ENCODE measurements at regions not wholly inside any gene's neighbourhood (a gene's known extent, or its start where the extent isn't known, plus 50 kb on each side); places are given as distances from the start of the nearest gene placed in this dataset.
A peak's percentile ranks its signal among the peaks of the same experiment; 100 is the strongest.

DNA sequence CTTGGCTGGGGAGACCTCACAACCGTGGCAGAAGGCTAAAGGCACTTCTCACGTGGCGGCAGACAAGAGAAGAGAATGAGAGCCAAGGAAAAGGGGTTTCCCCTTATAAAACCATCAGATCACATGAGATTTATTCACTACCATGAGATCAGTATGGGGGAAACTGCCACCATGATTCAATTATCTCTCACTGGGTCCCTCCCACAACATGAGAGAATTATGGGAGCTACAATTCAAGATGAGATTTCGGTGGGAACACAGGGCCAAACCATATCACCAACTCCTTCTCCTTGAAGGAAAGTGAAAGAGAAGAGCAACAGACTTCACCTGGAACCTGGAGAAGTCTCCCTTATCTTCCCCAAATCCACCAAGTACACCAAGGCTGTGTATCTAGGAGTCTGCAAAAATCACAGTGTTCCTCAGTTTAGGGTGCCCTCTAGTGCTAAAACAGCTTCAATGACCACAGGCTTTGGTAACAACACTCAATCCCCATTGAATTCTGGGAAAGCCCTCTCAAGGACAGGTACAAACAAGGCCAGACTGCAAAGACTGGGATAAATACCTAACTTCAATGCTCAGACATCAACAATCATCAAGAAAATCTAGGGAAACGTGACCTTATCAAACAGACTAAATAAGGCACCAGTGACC is 148.8 kb upstream of the SRD5A2 start:
- peak overlapping the region; percentile 56; the same call in 1 of the 2 replicates for H2AFZ ChIP-seq
- Mint-ChIP-seq H3K4me1 (no peaks in the 10 kb centered on the region), H3K4me3 (no peak overlapping the region), H3K36me3 (ENCODE audit: low read depth) (no peaks in the 10 kb centered on the region; the same call in 2 of the 3 replicates), H3K9me3 (peaks cover 14% of the 10 kb centered on the region; the same call in 2 of the 3 replicates), H3K27ac (no peak overlapping the region), H3K27me3 (ENCODE audit: insufficient read depth, low read depth, poor library complexity) (peaks cover 6% of the 10 kb centered on the region)
- no peak overlapping the region for H3K4me2 ChIP-seq
- no peaks in the 10 kb centered on the region for H3K9me2 ChIP-seq (ENCODE audit: insufficient read depth)
- no peak overlapping the region for H3K4me3 ChIP-seq
- H3K36me3 ChIP-seq (ENCODE audit: insufficient read depth) = no peaks in the 10 kb centered on the region
- H4K20me1 ChIP-seq (replicated peaks; ENCODE audit: insufficient read depth) = no peaks in the 10 kb centered on the region
- H3K79me2 ChIP-seq (replicated peaks; ENCODE audit: insufficient read depth) = no peaks in the 10 kb centered on the region
- H3F3A ChIP-seq (replicated peaks; ENCODE audit: low read depth) = no peaks in the 10 kb centered on the region
- ATAC-seq (peak; percentile 95), DNase-seq (ENCODE audit: low spot score) (peak; percentile 80)
- H3K27me3 ChIP-seq (ENCODE audit: insufficient read depth) = no peaks in the 10 kb centered on the region
- H3K4me1 ChIP-seq (ENCODE audit: insufficient read depth) = no peaks in the 10 kb centered on the region
- TF ChIP-seq, protein P1, sequence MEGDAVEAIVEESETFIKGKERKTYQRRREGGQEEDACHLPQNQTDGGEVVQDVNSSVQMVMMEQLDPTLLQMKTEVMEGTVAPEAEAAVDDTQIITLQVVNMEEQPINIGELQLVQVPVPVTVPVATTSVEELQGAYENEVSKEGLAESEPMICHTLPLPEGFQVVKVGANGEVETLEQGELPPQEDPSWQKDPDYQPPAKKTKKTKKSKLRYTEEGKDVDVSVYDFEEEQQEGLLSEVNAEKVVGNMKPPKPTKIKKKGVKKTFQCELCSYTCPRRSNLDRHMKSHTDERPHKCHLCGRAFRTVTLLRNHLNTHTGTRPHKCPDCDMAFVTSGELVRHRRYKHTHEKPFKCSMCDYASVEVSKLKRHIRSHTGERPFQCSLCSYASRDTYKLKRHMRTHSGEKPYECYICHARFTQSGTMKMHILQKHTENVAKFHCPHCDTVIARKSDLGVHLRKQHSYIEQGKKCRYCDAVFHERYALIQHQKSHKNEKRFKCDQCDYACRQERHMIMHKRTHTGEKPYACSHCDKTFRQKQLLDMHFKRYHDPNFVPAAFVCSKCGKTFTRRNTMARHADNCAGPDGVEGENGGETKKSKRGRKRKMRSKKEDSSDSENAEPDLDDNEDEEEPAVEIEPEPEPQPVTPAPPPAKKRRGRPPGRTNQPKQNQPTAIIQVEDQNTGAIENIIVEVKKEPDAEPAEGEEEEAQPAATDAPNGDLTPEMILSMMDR (conservative IDR thresholded peaks at IDR 0.05; ENCODE audit: low read depth in 2 of 2) = peak; percentile 68 to 91
- TF ChIP-seq, protein P2, sequence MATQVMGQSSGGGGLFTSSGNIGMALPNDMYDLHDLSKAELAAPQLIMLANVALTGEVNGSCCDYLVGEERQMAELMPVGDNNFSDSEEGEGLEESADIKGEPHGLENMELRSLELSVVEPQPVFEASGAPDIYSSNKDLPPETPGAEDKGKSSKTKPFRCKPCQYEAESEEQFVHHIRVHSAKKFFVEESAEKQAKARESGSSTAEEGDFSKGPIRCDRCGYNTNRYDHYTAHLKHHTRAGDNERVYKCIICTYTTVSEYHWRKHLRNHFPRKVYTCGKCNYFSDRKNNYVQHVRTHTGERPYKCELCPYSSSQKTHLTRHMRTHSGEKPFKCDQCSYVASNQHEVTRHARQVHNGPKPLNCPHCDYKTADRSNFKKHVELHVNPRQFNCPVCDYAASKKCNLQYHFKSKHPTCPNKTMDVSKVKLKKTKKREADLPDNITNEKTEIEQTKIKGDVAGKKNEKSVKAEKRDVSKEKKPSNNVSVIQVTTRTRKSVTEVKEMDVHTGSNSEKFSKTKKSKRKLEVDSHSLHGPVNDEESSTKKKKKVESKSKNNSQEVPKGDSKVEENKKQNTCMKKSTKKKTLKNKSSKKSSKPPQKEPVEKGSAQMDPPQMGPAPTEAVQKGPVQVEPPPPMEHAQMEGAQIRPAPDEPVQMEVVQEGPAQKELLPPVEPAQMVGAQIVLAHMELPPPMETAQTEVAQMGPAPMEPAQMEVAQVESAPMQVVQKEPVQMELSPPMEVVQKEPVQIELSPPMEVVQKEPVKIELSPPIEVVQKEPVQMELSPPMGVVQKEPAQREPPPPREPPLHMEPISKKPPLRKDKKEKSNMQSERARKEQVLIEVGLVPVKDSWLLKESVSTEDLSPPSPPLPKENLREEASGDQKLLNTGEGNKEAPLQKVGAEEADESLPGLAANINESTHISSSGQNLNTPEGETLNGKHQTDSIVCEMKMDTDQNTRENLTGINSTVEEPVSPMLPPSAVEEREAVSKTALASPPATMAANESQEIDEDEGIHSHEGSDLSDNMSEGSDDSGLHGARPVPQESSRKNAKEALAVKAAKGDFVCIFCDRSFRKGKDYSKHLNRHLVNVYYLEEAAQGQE (IDR thresholded peaks at IDR 0.05; ENCODE audit: unreplicated experiment) = no peak
- TF ChIP-seq, protein P3, sequence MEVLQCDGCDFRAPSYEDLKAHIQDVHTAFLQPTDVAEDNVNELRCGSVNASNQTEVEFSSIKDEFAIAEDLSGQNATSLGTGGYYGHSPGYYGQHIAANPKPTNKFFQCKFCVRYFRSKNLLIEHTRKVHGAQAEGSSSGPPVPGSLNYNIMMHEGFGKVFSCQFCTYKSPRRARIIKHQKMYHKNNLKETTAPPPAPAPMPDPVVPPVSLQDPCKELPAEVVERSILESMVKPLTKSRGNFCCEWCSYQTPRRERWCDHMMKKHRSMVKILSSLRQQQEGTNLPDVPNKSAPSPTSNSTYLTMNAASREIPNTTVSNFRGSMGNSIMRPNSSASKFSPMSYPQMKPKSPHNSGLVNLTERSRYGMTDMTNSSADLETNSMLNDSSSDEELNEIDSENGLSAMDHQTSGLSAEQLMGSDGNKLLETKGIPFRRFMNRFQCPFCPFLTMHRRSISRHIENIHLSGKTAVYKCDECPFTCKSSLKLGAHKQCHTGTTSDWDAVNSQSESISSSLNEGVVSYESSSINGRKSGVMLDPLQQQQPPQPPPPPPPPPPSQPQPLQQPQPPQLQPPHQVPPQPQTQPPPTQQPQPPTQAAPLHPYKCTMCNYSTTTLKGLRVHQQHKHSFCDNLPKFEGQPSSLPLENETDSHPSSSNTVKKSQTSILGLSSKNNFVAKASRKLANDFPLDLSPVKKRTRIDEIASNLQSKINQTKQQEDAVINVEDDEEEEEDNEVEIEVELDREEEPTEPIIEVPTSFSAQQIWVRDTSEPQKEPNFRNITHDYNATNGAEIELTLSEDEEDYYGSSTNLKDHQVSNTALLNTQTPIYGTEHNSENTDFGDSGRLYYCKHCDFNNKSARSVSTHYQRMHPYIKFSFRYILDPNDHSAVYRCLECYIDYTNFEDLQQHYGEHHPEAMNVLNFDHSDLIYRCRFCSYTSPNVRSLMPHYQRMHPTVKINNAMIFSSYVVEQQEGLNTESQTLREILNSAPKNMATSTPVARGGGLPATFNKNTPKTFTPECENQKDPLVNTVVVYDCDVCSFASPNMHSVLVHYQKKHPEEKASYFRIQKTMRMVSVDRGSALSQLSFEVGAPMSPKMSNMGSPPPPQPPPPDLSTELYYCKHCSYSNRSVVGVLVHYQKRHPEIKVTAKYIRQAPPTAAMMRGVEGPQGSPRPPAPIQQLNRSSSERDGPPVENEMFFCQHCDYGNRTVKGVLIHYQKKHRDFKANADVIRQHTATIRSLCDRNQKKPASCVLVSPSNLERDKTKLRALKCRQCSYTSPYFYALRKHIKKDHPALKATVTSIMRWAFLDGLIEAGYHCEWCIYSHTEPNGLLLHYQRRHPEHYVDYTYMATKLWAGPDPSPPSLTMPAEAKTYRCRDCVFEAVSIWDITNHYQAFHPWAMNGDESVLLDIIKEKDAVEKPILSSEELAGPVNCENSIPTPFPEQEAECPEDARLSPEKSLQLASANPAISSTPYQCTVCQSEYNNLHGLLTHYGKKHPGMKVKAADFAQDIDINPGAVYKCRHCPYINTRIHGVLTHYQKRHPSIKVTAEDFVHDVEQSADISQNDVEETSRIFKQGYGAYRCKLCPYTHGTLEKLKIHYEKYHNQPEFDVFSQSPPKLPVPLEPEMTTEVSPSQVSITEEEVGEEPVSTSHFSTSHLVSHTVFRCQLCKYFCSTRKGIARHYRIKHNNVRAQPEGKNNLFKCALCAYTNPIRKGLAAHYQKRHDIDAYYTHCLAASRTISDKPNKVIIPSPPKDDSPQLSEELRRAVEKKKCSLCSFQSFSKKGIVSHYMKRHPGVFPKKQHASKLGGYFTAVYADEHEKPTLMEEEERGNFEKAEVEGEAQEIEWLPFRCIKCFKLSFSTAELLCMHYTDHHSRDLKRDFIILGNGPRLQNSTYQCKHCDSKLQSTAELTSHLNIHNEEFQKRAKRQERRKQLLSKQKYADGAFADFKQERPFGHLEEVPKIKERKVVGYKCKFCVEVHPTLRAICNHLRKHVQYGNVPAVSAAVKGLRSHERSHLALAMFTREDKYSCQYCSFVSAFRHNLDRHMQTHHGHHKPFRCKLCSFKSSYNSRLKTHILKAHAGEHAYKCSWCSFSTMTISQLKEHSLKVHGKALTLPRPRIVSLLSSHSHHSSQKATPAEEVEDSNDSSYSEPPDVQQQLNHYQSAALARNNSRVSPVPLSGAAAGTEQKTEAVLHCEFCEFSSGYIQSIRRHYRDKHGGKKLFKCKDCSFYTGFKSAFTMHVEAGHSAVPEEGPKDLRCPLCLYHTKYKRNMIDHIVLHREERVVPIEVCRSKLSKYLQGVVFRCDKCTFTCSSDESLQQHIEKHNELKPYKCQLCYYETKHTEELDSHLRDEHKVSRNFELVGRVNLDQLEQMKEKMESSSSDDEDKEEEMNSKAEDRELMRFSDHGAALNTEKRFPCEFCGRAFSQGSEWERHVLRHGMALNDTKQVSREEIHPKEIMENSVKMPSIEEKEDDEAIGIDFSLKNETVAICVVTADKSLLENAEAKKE (CRISPR knock-in tag; IDR thresholded peaks at IDR 0.05) = 0 out of 2 replicates have a peak, but pooled peaks have one; percentile 29
- H3K27ac ChIP-seq (ENCODE audit: low read depth) = no peak overlapping the region
